ENCODE measurements at regions not wholly inside any gene's neighbourhood (a gene's known extent, or its start where the extent isn't known, plus 50 kb on each side); places are given as distances from the start of the nearest gene placed in this dataset.

GRCh38 chr18:44502221-44502620 lies 178.5 kb upstream of the SETBP1 start:
- H3K4me3 ChIP-seq (ENCODE audit: low read depth, low read length), result no peak overlapping the region
- DNase-seq (ENCODE audit: low read depth), result no peak
- no peak for TF ChIP-seq CTCF (IDR thresholded peaks at IDR 0.05; ENCODE audit: insufficient read depth, low read length)

GRCh38 chr18:44502790-44503189 lies 177.9 kb upstream of the SETBP1 start:
- no peak for DNase-seq (ENCODE audit: low read depth)
- TF ChIP-seq CTCF (IDR thresholded peaks at IDR 0.05; ENCODE audit: insufficient read depth, low read length), result no peak
- no peak overlapping the region for H3K4me3 ChIP-seq (ENCODE audit: low read depth, low read length)

DNA sequence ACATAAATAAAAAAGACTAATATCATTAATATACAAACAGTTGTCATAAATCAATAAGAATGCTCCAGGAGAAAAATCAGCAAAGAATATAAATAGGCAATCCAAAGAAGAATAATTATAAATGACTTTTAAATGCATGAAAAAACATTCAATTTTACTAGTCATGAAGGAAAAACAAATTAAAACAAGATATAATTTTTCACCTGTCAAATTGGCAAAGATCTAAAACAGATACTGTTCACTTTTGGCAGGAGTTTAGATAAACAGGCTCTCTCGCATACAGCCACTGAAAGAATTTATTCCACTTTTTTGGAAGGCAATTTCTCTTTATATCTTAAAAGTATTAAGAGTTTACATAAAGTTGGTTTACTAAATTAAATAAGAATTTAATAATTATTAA lies 176.8 kb upstream of the SETBP1 start:
- no peak overlapping the region for H3K4me3 ChIP-seq (ENCODE audit: low read depth, low read length)
- TF ChIP-seq CTCF (IDR thresholded peaks at IDR 0.05; ENCODE audit: insufficient read depth, low read length), result no peak
- DNase-seq (ENCODE audit: low read depth), result no peak

GRCh38 chr18:44507729-44508325 lies 172.9 kb upstream of the SETBP1 start:
- TF ChIP-seq CTCF (IDR thresholded peaks at IDR 0.05; ENCODE audit: insufficient read depth, low read length), result no peak
- H3K4me3 ChIP-seq (ENCODE audit: low read depth, low read length), result no peak overlapping the region
- DNase-seq (ENCODE audit: low read depth), result no peak

- no peak for TF ChIP-seq CTCF (IDR thresholded peaks at IDR 0.05; ENCODE audit: insufficient read depth, low read length)
- no peak overlapping the region for H3K4me3 ChIP-seq (ENCODE audit: low read depth, low read length)
- DNase-seq (ENCODE audit: low read depth), result no peak
Observed at GRCh38 chr18:44508474-44508873, 172.2 kb upstream of the SETBP1 start.

DNA sequence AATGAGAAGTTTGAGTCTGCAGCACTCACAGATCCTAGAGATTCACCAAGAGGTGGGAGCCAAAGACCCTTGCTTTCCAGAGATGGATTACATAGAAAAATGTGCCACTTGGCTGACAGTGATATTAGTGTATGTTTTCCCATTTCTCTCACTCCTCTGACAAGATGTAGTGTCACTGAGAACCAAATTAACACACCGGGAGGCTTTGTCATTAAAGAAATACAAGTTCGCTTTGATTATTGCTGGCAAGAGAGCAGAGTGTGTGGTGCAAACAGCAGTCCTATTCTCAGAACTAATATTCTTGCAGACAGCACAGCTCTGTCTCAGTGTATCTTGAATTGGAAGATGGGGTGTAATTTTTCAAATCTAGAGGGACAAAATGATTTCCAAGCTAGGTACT lies 171.6 kb upstream of the SETBP1 start:
- H3K4me3 ChIP-seq (ENCODE audit: low read depth, low read length), result no peak overlapping the region
- TF ChIP-seq CTCF (IDR thresholded peaks at IDR 0.05; ENCODE audit: insufficient read depth, low read length), result no peak
- DNase-seq (ENCODE audit: low read depth), result no peak

- TF ChIP-seq CTCF (IDR thresholded peaks at IDR 0.05; ENCODE audit: insufficient read depth, low read length), result no peak
- H3K4me3 ChIP-seq (ENCODE audit: low read depth, low read length), result no peak overlapping the region
- DNase-seq (ENCODE audit: low read depth), result no peak
Observed at GRCh38 chr18:44510390-44510789, 170.3 kb upstream of the SETBP1 start.

Measured in fibroblast of the aortic adventitia (primary cell).